HL-60 (cell line): ENCODE measurements at regions not wholly inside any gene's neighbourhood (a gene's known extent, or its start where the extent isn't known, plus 50 kb on each side); places are given as distances from the start of the nearest gene placed in this dataset.

Experiments
- DNase-seq, 2 experiments: peaks; one replicate each; pipeline ENCODE4 v3.0.0-alpha.2; 2010 to 2020; ENCODE audit warnings: low read depth in 1 of 2, low spot score in 1 of 2
- H3K27ac ChIP-seq: fragments of 250-450 bp; sonication (Bioruptor Pico); replicated peaks from 2 replicates; pipeline ENCODE4 v1.5.1; 2020; ENCODE audit warnings: mild to moderate bottlenecking, moderate library complexity
- H3K27me3 ChIP-seq: fragments of 250-450 bp; sonication (Bioruptor Pico); 2 replicates; pipeline ENCODE4 v1.5.1; 2021; ENCODE audit warnings: mild to moderate bottlenecking, moderate library complexity; ENCODE audit not compliant: insufficient read depth, poor library complexity, severe bottlenecking
- H3K4me3 ChIP-seq: replicated peaks from 2 replicates; pipeline ENCODE4 v1.5.1; 2011; ENCODE audit warnings: mild to moderate bottlenecking, control low read depth, low read length; ENCODE audit not compliant: insufficient read depth
- GABPA ChIP-seq: IDR thresholded peaks from 2 replicates; pipeline ENCODE4 v1.6.1; 2012; ENCODE audit warnings: low read depth
- POLR2AphosphoS5 ChIP-seq: IDR thresholded peaks from 2 replicates; pipeline ENCODE4 v1.6.1; 2012; ENCODE audit warnings: low read depth
- REST ChIP-seq: IDR thresholded peaks from 2 replicates; pipeline ENCODE4 v1.6.1; 2012; ENCODE audit warnings: low read depth; ENCODE audit not compliant: insufficient replicate concordance
- SPI1 ChIP-seq: IDR thresholded peaks from 2 replicates; pipeline ENCODE4 v1.6.1; 2012; ENCODE audit warnings: low read depth, mild to moderate bottlenecking, borderline replicate concordance
- TF ChIP-seq, protein P1 (sequence below): IDR thresholded peaks from one replicate; pipeline ENCODE4 v1.5.1; 2011; ENCODE audit warnings: low read length, control low read depth, inconsistent platforms; ENCODE audit not compliant: insufficient read depth

GRCh38 chr22:22748756-22749155, 104.3 kb downstream of the GGTLC2 start:
- H3K27me3 ChIP-seq = peaks cover 5% of the 10 kb centered on the region
- H3K4me3 ChIP-seq = no peak overlapping the region
- no peak overlapping the region for H3K27ac ChIP-seq
- no peak for TF ChIP-seq GABPA
- TF ChIP-seq SPI1 = no peak
- TF ChIP-seq POLR2AphosphoS5 = no peak
- no peak for TF ChIP-seq REST
- TF ChIP-seq, protein P1, sequence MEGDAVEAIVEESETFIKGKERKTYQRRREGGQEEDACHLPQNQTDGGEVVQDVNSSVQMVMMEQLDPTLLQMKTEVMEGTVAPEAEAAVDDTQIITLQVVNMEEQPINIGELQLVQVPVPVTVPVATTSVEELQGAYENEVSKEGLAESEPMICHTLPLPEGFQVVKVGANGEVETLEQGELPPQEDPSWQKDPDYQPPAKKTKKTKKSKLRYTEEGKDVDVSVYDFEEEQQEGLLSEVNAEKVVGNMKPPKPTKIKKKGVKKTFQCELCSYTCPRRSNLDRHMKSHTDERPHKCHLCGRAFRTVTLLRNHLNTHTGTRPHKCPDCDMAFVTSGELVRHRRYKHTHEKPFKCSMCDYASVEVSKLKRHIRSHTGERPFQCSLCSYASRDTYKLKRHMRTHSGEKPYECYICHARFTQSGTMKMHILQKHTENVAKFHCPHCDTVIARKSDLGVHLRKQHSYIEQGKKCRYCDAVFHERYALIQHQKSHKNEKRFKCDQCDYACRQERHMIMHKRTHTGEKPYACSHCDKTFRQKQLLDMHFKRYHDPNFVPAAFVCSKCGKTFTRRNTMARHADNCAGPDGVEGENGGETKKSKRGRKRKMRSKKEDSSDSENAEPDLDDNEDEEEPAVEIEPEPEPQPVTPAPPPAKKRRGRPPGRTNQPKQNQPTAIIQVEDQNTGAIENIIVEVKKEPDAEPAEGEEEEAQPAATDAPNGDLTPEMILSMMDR = no peak
- no peak for DNase-seq

- Histone ChIP-seq H3K27me3 (no peaks in the 10 kb centered on the region), H3K4me3 (no peak overlapping the region), H3K27ac (no peak overlapping the region)
- no peak for DNase-seq
- no peak for TF ChIP-seq GABPA
- TF ChIP-seq POLR2AphosphoS5 = no peak
- TF ChIP-seq REST = no peak
Observed at GRCh38 chr22:22749167-22749758, 104.8 kb downstream of the GGTLC2 start.

GRCh38 chr22:22750335-22751042, 106.1 kb downstream of the GGTLC2 start:
- H3K4me3 ChIP-seq = no peak overlapping the region
- TF ChIP-seq GABPA = no peak
- TF ChIP-seq, protein P1 = no peak
- TF ChIP-seq REST = no peak
- no peak for TF ChIP-seq POLR2AphosphoS5
- TF ChIP-seq SPI1 = no peak
- H3K27ac ChIP-seq = no peak overlapping the region
- DNase-seq = no peak
- H3K27me3 ChIP-seq = no peaks in the 10 kb centered on the region
